Osteocyte (in vitro differentiated cells): ENCODE measurements at regions not wholly inside any gene's neighbourhood (a gene's known extent, or its start where the extent isn't known, plus 50 kb on each side); places are given as distances from the start of the nearest gene placed in this dataset.

ENCODE experiments used
- DNase-seq: peaks from one replicate; pipeline ENCODE4 v3.0.0; 2021; ENCODE audit warnings: mixed read lengths; ENCODE audit not compliant: unreplicated experiment; ENCODE audit errors: extremely low spot score
- H3K27ac Mint-ChIP-seq: one replicate; pipeline ENCODE4 v1.8.0; 2021; ENCODE audit warnings: mild to moderate bottlenecking, mixed read lengths; ENCODE audit not compliant: unreplicated experiment
- H3K27me3 Mint-ChIP-seq: one replicate; pipeline ENCODE4 v1.8.0; 2021; ENCODE audit warnings: mixed read lengths; ENCODE audit not compliant: unreplicated experiment
- H3K36me3 Mint-ChIP-seq: one replicate; pipeline ENCODE4 v1.8.0; 2021; ENCODE audit warnings: mixed read lengths; ENCODE audit not compliant: unreplicated experiment
- H3K4me1 Mint-ChIP-seq: one replicate; pipeline ENCODE4 v1.8.0; 2021; ENCODE audit warnings: mixed read lengths; ENCODE audit not compliant: unreplicated experiment
- H3K4me3 Mint-ChIP-seq: one replicate; pipeline ENCODE4 v1.8.0; 2021; ENCODE audit warnings: mild to moderate bottlenecking, moderate library complexity, mixed read lengths; ENCODE audit not compliant: unreplicated experiment
- H3K9me3 Mint-ChIP-seq: one replicate; pipeline ENCODE4 v1.8.0; 2021; ENCODE audit warnings: mixed read lengths; ENCODE audit not compliant: unreplicated experiment
- CTCF ChIP-seq: fragments of 200-600 bp; sonication (generic); IDR thresholded peaks from 2 replicates; pipeline ENCODE4 v1.5.0; 2021; ENCODE audit warnings: antibody characterized with exemption, mild to moderate bottlenecking, moderate library complexity

GRCh38 chr1:208772891-208773290 lies 528.7 kb upstream of the PLXNA2 start:
- Mint-ChIP-seq H3K36me3 (no peaks in the 10 kb centered on the region), H3K9me3 (no peaks in the 10 kb centered on the region), H3K27me3 (no peaks in the 10 kb centered on the region), H3K4me1 (no peaks in the 10 kb centered on the region), H3K4me3 (no peak overlapping the region), H3K27ac (no peak overlapping the region)
- no peak for DNase-seq
- no peak for TF ChIP-seq CTCF

- H3K9me3 Mint-ChIP-seq: no peaks in the 10 kb centered on the region
- DNase-seq: no peak
- no peak overlapping the region for H3K27ac Mint-ChIP-seq
- no peaks in the 10 kb centered on the region for H3K4me1 Mint-ChIP-seq
- no peak for TF ChIP-seq CTCF
- no peaks in the 10 kb centered on the region for H3K36me3 Mint-ChIP-seq
- H3K4me3 Mint-ChIP-seq: no peak overlapping the region
- H3K27me3 Mint-ChIP-seq: no peaks in the 10 kb centered on the region
These were observed 531.7 kb upstream of the PLXNA2 start for GRCh38 chr1:208775841-208776240.

GRCh38 chr1:208778417-208778816 lies 534.2 kb upstream of the PLXNA2 start:
- Mint-ChIP-seq H3K4me3 (no peak overlapping the region), H3K27me3 (no peaks in the 10 kb centered on the region), H3K9me3 (no peaks in the 10 kb centered on the region), H3K4me1 (no peaks in the 10 kb centered on the region), H3K27ac (no peak overlapping the region), H3K36me3 (no peaks in the 10 kb centered on the region)
- TF ChIP-seq CTCF: no peak
- no peak for DNase-seq

GRCh38 chr1:208781391-208782045 lies 537.3 kb upstream of the PLXNA2 start:
- no peaks in the 10 kb centered on the region for H3K27me3 Mint-ChIP-seq
- DNase-seq: no peak
- no peaks in the 10 kb centered on the region for H3K36me3 Mint-ChIP-seq
- no peak for TF ChIP-seq CTCF
- no peak overlapping the region for H3K4me3 Mint-ChIP-seq
- H3K4me1 Mint-ChIP-seq: no peaks in the 10 kb centered on the region
- H3K9me3 Mint-ChIP-seq: no peaks in the 10 kb centered on the region
- no peak overlapping the region for H3K27ac Mint-ChIP-seq

GRCh38 chr1:208782186-208782585 lies 538.0 kb upstream of the PLXNA2 start:
- Mint-ChIP-seq H3K4me3 (no peak overlapping the region), H3K27ac (no peak overlapping the region)
- no peak for TF ChIP-seq CTCF

More at GRCh38 chr1:208782186-208782585, 538.0 kb upstream of the PLXNA2 start:
- no peaks in the 10 kb centered on the region for H3K4me1 Mint-ChIP-seq
- no peak for DNase-seq
- no peaks in the 10 kb centered on the region for H3K9me3 Mint-ChIP-seq
- no peaks in the 10 kb centered on the region for H3K36me3 Mint-ChIP-seq
- H3K27me3 Mint-ChIP-seq: peaks cover under 1% of the 10 kb centered on the region
